ENCODE measurements at regions not wholly inside any gene's neighbourhood (a gene's known extent, or its start where the extent isn't known, plus 50 kb on each side); places are given as distances from the start of the nearest gene placed in this dataset.

DNA sequence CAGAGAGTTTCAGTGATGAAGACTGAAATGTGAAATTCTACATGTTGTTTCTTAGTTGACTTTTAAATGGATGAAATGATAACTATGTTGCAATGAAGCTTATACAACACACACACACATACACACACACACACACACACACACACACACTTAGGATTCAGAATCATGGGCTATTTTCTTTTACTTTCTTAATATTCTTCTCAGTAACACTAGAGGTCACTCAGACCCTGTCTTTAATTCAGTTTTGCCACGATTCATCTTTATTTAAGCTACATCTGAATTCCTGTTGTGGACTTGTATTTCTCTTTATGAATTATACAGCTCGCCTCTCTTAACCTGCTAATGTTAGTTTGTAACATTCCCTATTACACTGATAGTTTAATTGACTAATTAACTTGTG lies 109.6 kb upstream of the GOT2 start:
- TF ChIP-seq, protein P1, sequence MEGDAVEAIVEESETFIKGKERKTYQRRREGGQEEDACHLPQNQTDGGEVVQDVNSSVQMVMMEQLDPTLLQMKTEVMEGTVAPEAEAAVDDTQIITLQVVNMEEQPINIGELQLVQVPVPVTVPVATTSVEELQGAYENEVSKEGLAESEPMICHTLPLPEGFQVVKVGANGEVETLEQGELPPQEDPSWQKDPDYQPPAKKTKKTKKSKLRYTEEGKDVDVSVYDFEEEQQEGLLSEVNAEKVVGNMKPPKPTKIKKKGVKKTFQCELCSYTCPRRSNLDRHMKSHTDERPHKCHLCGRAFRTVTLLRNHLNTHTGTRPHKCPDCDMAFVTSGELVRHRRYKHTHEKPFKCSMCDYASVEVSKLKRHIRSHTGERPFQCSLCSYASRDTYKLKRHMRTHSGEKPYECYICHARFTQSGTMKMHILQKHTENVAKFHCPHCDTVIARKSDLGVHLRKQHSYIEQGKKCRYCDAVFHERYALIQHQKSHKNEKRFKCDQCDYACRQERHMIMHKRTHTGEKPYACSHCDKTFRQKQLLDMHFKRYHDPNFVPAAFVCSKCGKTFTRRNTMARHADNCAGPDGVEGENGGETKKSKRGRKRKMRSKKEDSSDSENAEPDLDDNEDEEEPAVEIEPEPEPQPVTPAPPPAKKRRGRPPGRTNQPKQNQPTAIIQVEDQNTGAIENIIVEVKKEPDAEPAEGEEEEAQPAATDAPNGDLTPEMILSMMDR (conservative IDR thresholded peaks at IDR 0.05 in 1 of 2, IDR thresholded peaks at IDR 0.05 in 1 of 2; ENCODE audit: extremely low read depth in 1 of 2, insufficient read depth in 1 of 2, low read depth in 1 of 2, low read length in 2 of 2): peak in 1 of 2 donors; percentile 15
- TF ChIP-seq EZH2 (IDR thresholded peaks at IDR 0.05; ENCODE audit: borderline replicate concordance, low read length): no peak
